Left lung (tissue), 4 donors: ENCODE measurements at regions not wholly inside any gene's neighbourhood (a gene's known extent, or its start where the extent isn't known, plus 50 kb on each side); places are given as distances from the start of the nearest gene placed in this dataset.

Source experiments
- ATAC-seq: fragments of 200-7000 bp; cut with Tn5 transposase; one replicate; pipeline ENCODE4 v1.9.1; 2020; ENCODE audit warnings: moderate library complexity
- DNase-seq, 4 donors: peaks; one replicate each; pipeline ENCODE4 v3.0.0-alpha.2; 2013 to 2020
- H3K27ac ChIP-seq, 2 donors: fragments of 200-600 bp; sonication (generic) in 1 of 2; one replicate each; pipeline versions ENCODE4 v1.5.0 to v1.8.0; 2020 to 2021
- H3K27me3 ChIP-seq, 2 donors: fragments of 200-600 bp; sonication (generic) in 1 of 2; one replicate each; pipeline versions ENCODE4 v1.5.0 to v1.8.0; 2020 to 2021
- H3K36me3 ChIP-seq, 2 donors: fragments of 200-600 bp; sonication (generic) in 1 of 2; one replicate each; pipeline versions ENCODE4 v1.5.0 to v1.8.0; 2020 to 2021
- H3K4me1 ChIP-seq, 2 donors: fragments of 200-600 bp; one replicate each; pipeline ENCODE4 v1.8.0; 2021
- H3K4me3 ChIP-seq, 2 donors: fragments of 200-600 bp; sonication (generic) in 1 of 2; one replicate each; pipeline versions ENCODE4 v1.5.0 to v1.8.0; 2020 to 2021; ENCODE audit warnings: mild to moderate bottlenecking in 1 of 2
- H3K9me3 ChIP-seq, 2 donors: fragments of 200-600 bp; sonication (generic) in 1 of 2; one replicate each; pipeline versions ENCODE4 v1.5.0 to v1.8.0; 2020 to 2021
- intact Hi-C, 2 donors: fragments of 100-400 bp; cut with DNase I; formaldehyde crosslinking; loops; one replicate each; pipeline versions ENCODE4 v1.11.2 to v1.14.2; 2022
- TF ChIP-seq, protein P1 (sequence below), 2 donors: fragments of 200-600 bp; sonication (generic) in 1 of 2; IDR thresholded peaks; one replicate each; pipeline versions ENCODE4 v1.5.0 to v1.8.0; 2021; ENCODE audit warnings: antibody characterized with exemption in 2 of 2
- donor health status: DM: no; HTN: yes; CAD: no.
- donor health status: DM: no; HTN: no; CAD: no.

DNA sequence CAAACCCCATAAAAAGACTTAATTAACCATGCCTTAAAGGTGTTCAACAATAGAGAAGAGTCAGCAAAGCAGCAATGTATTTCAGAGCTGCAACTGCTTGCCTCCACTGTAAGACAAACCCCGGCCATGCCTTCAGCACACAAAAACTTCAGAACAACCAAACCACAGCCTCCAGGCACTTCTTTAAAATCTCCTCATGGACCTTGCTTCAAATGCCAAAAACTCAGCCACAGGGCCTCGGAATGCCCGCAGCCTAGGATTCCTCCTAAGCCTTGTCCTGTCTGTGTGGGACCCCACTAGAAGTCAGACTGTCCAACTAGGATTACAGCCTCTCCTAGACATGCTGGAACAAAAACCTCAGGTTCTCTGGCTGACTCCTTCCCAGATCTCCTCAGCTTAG, 208.1 kb upstream of the DUSP10 start:
- Histone ChIP-seq H3K36me3 (no peaks in the 10 kb centered on the region), H3K27me3 (no peaks in the 10 kb centered on the region), H3K9me3 (peaks cover 0 to 13% of the 10 kb centered on the region in 2 donors), H3K4me1 (no peaks in the 10 kb centered on the region), H3K27ac (no peak overlapping the region), H3K4me3 (no peak overlapping the region)
- TF ChIP-seq, protein P1, sequence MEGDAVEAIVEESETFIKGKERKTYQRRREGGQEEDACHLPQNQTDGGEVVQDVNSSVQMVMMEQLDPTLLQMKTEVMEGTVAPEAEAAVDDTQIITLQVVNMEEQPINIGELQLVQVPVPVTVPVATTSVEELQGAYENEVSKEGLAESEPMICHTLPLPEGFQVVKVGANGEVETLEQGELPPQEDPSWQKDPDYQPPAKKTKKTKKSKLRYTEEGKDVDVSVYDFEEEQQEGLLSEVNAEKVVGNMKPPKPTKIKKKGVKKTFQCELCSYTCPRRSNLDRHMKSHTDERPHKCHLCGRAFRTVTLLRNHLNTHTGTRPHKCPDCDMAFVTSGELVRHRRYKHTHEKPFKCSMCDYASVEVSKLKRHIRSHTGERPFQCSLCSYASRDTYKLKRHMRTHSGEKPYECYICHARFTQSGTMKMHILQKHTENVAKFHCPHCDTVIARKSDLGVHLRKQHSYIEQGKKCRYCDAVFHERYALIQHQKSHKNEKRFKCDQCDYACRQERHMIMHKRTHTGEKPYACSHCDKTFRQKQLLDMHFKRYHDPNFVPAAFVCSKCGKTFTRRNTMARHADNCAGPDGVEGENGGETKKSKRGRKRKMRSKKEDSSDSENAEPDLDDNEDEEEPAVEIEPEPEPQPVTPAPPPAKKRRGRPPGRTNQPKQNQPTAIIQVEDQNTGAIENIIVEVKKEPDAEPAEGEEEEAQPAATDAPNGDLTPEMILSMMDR (IDR thresholded peaks at IDR 0.05) = no peak
- no peak for DNase-seq
- ATAC-seq = no peak
- intact Hi-C loops = no loop called here

DNA sequence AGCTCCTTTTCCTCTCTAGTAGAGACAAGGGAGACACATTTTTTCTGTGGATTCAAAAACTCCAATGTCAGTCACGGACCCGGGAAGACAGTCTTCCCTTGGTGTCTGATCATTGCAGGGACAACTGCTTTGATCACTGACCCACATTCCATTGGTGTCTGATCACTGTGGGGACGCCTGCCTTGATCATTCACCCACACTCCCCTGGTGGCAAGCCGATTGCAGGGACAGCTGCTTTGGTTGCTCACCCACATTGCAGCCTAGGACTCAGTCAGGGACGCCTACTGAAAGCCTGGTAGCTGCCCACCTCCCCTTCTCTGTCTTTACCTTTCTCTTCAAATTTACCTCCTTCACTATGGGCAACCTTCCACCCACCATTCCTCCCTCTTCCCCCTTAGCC, 206.6 kb upstream of the DUSP10 start:
- ATAC-seq (no peak), DNase-seq (no peak)
- Histone ChIP-seq H3K9me3 (peaks cover 0 to 23% of the 10 kb centered on the region in 2 donors), H3K4me3 (no peak overlapping the region), H3K4me1 (no peaks in the 10 kb centered on the region), H3K36me3 (no peaks in the 10 kb centered on the region), H3K27me3 (no peaks in the 10 kb centered on the region), H3K27ac (no peak overlapping the region)
- TF ChIP-seq, protein P1 (IDR thresholded peaks at IDR 0.05) = no peak
- intact Hi-C loops = no loop called here

DNA sequence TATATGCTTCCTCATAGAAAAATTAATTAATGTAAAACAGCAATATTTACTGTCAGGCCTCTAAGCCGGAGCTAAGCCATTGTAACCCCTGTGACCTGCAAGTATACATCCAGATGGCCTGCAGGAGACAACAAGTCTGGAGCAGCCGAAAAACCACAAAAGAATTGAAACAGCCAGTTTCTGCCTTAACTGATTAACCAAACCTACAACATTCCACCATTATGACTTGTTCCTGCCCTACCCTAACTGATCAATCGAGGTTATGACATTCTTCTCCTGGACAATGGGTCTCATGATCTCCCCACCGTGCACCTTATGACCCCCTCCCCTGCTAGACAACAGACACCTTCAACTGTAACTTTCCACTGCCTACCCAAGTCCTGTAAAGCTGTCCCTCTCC, 205.8 kb upstream of the DUSP10 start:
- TF ChIP-seq, protein P1 (IDR thresholded peaks at IDR 0.05) = no peak
- ATAC-seq (no peak), DNase-seq (no peak)
- Histone ChIP-seq H3K27ac (no peak overlapping the region), H3K9me3 (peaks cover 0 to 23% of the 10 kb centered on the region in 2 donors), H3K36me3 (no peaks in the 10 kb centered on the region), H3K4me1 (no peaks in the 10 kb centered on the region), H3K27me3 (no peaks in the 10 kb centered on the region), H3K4me3 (no peak overlapping the region)
- intact Hi-C loops = no loop called here

DNA sequence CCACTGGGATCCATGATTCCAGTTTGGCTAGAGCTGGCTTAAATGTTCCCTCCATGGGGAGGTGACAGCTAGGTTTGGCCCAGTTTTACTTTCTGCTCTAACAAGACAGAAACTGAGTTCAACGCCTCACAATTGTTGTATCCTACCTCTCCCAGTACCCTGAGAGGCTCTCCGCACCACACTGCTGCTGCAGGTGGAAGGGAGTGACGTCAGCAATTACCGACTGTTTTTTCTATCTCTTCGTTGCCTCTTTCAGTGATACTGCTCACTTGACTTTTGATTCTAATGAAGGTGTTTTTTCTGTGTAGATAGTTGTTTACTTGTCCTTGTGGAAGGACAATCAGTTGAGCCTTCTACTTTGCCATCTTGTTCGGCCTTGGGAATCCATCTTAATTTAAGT, 204.9 kb upstream of the DUSP10 start:
- intact Hi-C loops = no loop called here
- ATAC-seq (no peak), DNase-seq (no peak)
- Histone ChIP-seq H3K36me3 (no peaks in the 10 kb centered on the region), H3K4me1 (no peaks in the 10 kb centered on the region), H3K4me3 (no peak overlapping the region), H3K27ac (no peak overlapping the region), H3K27me3 (no peaks in the 10 kb centered on the region), H3K9me3 (peaks cover 0 to 23% of the 10 kb centered on the region in 2 donors)
- TF ChIP-seq, protein P1 (IDR thresholded peaks at IDR 0.05) = no peak

DNA sequence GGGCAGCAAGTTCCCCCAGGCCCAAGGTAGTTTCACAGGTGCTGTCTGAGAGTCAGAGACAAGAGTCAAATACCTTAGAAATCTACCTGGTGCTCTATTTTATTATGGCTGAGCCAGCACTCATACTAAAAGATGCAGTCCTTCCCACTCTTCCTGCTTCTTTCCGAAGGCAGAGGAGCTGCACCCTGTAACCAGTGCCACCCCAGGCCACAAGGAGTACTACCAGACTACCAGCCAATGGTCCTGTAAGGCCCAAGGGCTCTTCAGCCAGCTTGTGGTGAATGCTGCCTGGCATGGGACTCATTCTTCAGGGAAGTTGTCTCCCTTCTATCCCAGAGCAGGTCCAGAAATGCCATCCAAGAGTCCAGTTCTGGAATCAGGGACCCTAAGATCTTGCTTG, 203.8 kb upstream of the DUSP10 start:
- intact Hi-C loops = no loop called here
- Histone ChIP-seq H3K36me3 (no peaks in the 10 kb centered on the region), H3K4me1 (no peaks in the 10 kb centered on the region), H3K27ac (no peak overlapping the region), H3K9me3 (peaks cover 0 to 23% of the 10 kb centered on the region in 2 donors), H3K4me3 (no peak overlapping the region), H3K27me3 (no peaks in the 10 kb centered on the region)
- TF ChIP-seq, protein P1 (IDR thresholded peaks at IDR 0.05) = no peak
- no peak for ATAC-seq
- no peak for DNase-seq
